CD8-positive, alpha-beta memory T cell (primary cell): ENCODE measurements at regions not wholly inside any gene's neighbourhood (a gene's known extent, or its start where the extent isn't known, plus 50 kb on each side); places are given as distances from the start of the nearest gene placed in this dataset.
"Not testable (repeated sequence)": the region's sequence is repeated elsewhere in the genome, so short reads cannot be mapped to it uniquely, and the experiment has no call there.

Experiments
- CTCF ChIA-PET: fragments of 350-600 bp; sonication (Branson Sonifier 250); formaldehyde crosslinking; loops from one replicate; lab custom pipeline; 2021; ENCODE audit warnings: antibody characterized with exemption; lab: Charles Lee
- POLR2A ChIA-PET: fragments of 350-600 bp; sonication (Branson Sonifier 250); formaldehyde crosslinking; loops from one replicate; lab custom pipeline; 2021; ENCODE audit warnings: antibody characterized with exemption; lab: Charles Lee
- DNase-seq, 5 donors: peaks; one replicate each; pipeline versions ENCODE4 v3.0.0 to v3.0.0-alpha.2; 2020 to 2022; ENCODE audit warnings: mixed read lengths in 1 of 5
- H3K27ac ChIP-seq: one replicate; pipeline ENCODE4 v1.7.0; 2013; ENCODE audit warnings: low read depth, mild to moderate bottlenecking, low read length, moderate library complexity
- H3K27me3 ChIP-seq: 2 replicates; pipeline ENCODE4 v1.7.0; 2013; ENCODE audit warnings: low read length, mild to moderate bottlenecking; ENCODE audit not compliant: insufficient read depth, poor library complexity, severe bottlenecking
- H3K36me3 ChIP-seq: 2 replicates; pipeline ENCODE4 v1.7.0; 2013; ENCODE audit warnings: mild to moderate bottlenecking, low read length, moderate library complexity; ENCODE audit not compliant: insufficient read depth
- H3K4me1 ChIP-seq: 2 replicates; pipeline ENCODE4 v1.7.0; 2013; ENCODE audit warnings: mild to moderate bottlenecking, low read length, moderate library complexity; ENCODE audit not compliant: insufficient read depth
- H3K4me3 ChIP-seq: 2 replicates; pipeline ENCODE4 v1.7.0; 2013; ENCODE audit warnings: mild to moderate bottlenecking, low read length
- H3K9me3 ChIP-seq: 2 replicates; pipeline ENCODE4 v1.7.0; 2013; ENCODE audit warnings: mild to moderate bottlenecking, low read length
- H3K27ac Mint-ChIP-seq, 8 donors: one replicate each; pipeline ENCODE4 v1.8.0; 2020 to 2021; ENCODE audit warnings: mixed read lengths in 8 of 8, mild to moderate bottlenecking in 6 of 8, inconsistent platforms in 3 of 8, moderate library complexity in 3 of 8
- H3K27me3 Mint-ChIP-seq, 2 donors: one replicate each; pipeline ENCODE4 v1.8.0; 2020 to 2021; ENCODE audit warnings: mixed read lengths in 2 of 2, mild to moderate bottlenecking in 1 of 2, moderate library complexity in 1 of 2
- H3K36me3 Mint-ChIP-seq, 3 donors: one replicate each; pipeline ENCODE4 v1.8.0; 2020 to 2021; ENCODE audit warnings: mixed read lengths in 3 of 3, inconsistent platforms in 1 of 3, mild to moderate bottlenecking in 1 of 3
- H3K4me1 Mint-ChIP-seq, 3 donors: one replicate each; pipeline ENCODE4 v1.8.0; 2020 to 2021; ENCODE audit warnings: mixed read lengths in 3 of 3, inconsistent platforms in 1 of 3, mild to moderate bottlenecking in 1 of 3
- H3K4me3 Mint-ChIP-seq, 7 donors: one replicate each; pipeline ENCODE4 v1.8.0; 2020 to 2021; ENCODE audit warnings: mixed read lengths in 7 of 7, mild to moderate bottlenecking in 6 of 7, moderate library complexity in 4 of 7, inconsistent platforms in 2 of 7
- H3K9me3 Mint-ChIP-seq, 5 donors: one replicate each; pipeline ENCODE4 v1.8.0; 2020 to 2022; ENCODE audit warnings: mixed read lengths in 5 of 5, mild to moderate bottlenecking in 3 of 5, moderate library complexity in 2 of 5, inconsistent platforms in 1 of 5

DNA sequence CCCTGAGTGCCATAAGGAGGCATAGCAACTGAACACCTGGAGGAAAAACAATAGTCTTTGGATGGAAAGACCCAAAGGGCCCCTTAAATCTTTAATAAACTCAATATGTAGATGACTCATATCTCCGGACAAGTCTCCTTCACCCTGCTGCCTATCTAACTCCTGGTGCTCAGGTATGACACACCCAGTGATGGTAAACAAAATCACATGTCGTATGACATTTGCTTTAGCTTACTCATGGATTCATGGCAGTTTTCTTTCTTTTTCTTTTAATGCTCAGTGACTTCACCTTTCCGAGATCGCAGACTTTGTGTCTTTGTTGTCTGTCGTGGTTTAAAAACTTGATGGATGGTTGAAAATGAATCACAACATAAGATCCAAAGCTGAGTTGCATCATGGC is 208.5 kb upstream of the PROX1 start:
- CTCF ChIA-PET, result no interaction called here
- peaks cover 0 to 3% (median 0%) of the 10 kb centered on the region in 3 donors for H3K36me3 Mint-ChIP-seq
- no peaks in the 10 kb centered on the region for H3K36me3 ChIP-seq
- peaks cover 3% of the 10 kb centered on the region for H3K4me1 ChIP-seq
- no peaks in the 10 kb centered on the region for H3K27me3 ChIP-seq
- POLR2A ChIA-PET, result no interaction called here
- no peak overlapping the region for H3K4me3 Mint-ChIP-seq
- no peaks in the 10 kb centered on the region for H3K9me3 ChIP-seq
- peaks cover 1 to 9% (median 5%) of the 10 kb centered on the region in 5 donors for H3K9me3 Mint-ChIP-seq
- no peak overlapping the region for H3K27ac Mint-ChIP-seq
- H3K4me1 Mint-ChIP-seq, result no peaks in the 10 kb centered on the region
- no peak overlapping the region for H3K27ac ChIP-seq
- H3K27me3 Mint-ChIP-seq, result no peaks in the 10 kb centered on the region
- H3K4me3 ChIP-seq, result no peak overlapping the region
- no peak for DNase-seq

DNA sequence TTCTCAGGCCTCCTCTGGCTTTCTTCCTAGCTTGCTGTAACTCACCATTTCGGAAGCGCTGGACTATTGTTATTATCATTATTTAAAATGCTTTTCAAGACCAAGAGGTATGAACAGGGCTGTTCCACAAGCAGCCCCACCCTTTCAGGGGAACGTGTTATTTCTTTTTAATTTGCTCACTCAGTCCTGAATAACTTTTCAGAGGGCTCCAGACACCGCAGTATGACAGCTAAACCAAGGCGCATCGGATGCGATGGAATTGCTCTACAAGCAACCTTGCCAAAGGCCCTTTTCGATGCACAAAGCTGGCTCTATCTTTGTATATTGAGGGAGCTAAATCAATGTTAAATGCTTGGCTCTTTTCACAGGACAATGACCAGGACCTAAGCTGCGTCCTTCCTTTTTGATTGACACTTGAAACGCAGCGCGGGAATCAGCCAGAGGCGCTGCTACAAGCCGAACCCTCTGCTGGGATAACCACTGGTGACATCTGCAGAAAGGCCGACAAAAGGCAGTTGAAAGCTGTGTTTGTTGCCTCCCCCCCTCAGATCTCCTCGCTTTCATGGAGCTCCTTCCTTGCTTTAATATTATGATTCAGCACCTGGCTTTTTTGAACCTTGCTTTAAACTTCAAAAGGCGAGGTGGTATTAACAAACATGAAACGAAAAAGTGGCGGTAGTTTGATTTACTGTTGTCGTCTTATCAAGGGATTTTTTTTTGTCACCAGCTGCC is 204.7 kb upstream of the PROX1 start:
- CTCF ChIA-PET, result no interaction called here
- Histone ChIP-seq H3K9me3 (no peaks in the 10 kb centered on the region), H3K4me3 (no peak overlapping the region), H3K27me3 (no peaks in the 10 kb centered on the region), H3K4me1 (peaks cover 11% of the 10 kb centered on the region), H3K27ac (no peak overlapping the region), H3K36me3 (no peaks in the 10 kb centered on the region)
- H3K36me3 Mint-ChIP-seq, result peaks cover 0 to 3% (median 0%) of the 10 kb centered on the region in 3 donors
- peaks cover 0 to 9% (median 5%) of the 10 kb centered on the region in 5 donors for H3K9me3 Mint-ChIP-seq
- no peak for DNase-seq
- H3K4me1 Mint-ChIP-seq, result no peaks in the 10 kb centered on the region
- POLR2A ChIA-PET, result no interaction called here
- no peak overlapping the region for H3K27ac Mint-ChIP-seq
- no peak overlapping the region for H3K4me3 Mint-ChIP-seq
- no peaks in the 10 kb centered on the region for H3K27me3 Mint-ChIP-seq

DNA sequence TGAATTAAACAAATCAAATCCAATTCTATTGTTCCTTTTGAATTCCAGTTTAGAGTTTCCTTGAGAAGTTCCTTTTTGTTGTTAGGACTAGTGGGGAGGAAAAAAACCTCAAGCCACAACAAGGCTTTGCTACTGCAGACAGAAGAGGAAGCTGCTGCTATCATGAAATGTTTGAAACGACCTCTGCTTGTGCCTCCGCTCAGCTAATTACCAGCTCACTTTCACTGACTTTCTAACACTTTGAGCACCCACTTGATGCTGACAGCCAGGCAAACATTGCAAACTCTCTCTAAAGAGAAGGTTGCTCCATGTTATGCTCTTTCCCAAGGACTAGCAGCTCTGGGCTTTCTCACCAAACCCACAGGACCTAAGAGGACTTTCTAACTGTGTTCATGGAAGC is 203.9 kb upstream of the PROX1 start:
- Histone ChIP-seq H3K4me1 (peaks cover 11% of the 10 kb centered on the region), H3K36me3 (no peaks in the 10 kb centered on the region), H3K27ac (no peak overlapping the region), H3K27me3 (no peaks in the 10 kb centered on the region), H3K4me3 (no peak overlapping the region), H3K9me3 (no peaks in the 10 kb centered on the region)
- H3K4me3 Mint-ChIP-seq, result no peak overlapping the region
- POLR2A ChIA-PET, result no interaction called here
- no peaks in the 10 kb centered on the region for H3K4me1 Mint-ChIP-seq
- CTCF ChIA-PET, result no interaction called here
- DNase-seq, result peak in 1 of 5 donors; percentile 11
- H3K27me3 Mint-ChIP-seq, result no peaks in the 10 kb centered on the region
- H3K36me3 Mint-ChIP-seq, result no peaks in the 10 kb centered on the region
- H3K9me3 Mint-ChIP-seq, result peaks cover 0 to 8% (median 5%) of the 10 kb centered on the region in 5 donors
- no peak overlapping the region for H3K27ac Mint-ChIP-seq

- POLR2A ChIA-PET, result no interaction called here
- H3K4me3 ChIP-seq, result no peak overlapping the region
- DNase-seq, result no peak
These were observed 201.1 kb upstream of the PROX1 start for GRCh38 chr1:213786683-213787082.

DNA sequence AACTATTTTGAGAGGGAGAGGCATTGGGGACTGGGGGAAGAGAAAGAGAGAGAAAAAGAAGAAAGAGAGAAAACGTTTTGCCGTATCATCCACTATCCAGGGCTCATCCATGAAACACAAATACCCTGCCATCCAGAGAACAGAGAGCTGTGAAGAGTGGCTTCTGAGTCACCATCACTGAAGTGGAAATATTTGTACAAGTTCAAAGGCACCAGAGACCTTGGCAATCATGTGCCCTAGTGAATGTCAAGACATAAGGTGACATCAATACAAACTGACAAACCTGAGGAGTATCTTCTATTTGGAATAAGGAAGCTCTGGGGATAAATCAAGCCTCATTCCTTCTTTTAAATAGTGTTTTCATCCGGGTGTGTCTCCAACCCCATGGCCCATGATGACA is 197.2 kb upstream of the PROX1 start:
- no peaks in the 10 kb centered on the region for H3K4me1 Mint-ChIP-seq
- Histone ChIP-seq H3K4me1 (no peaks in the 10 kb centered on the region), H3K27me3 (no peaks in the 10 kb centered on the region), H3K4me3 (no peak overlapping the region), H3K27ac (no peak overlapping the region), H3K36me3 (no peaks in the 10 kb centered on the region), H3K9me3 (no peaks in the 10 kb centered on the region)
- no peak overlapping the region for H3K4me3 Mint-ChIP-seq
- ChIA-PET CTCF (no interaction called here), POLR2A (no interaction called here)
- peaks cover 0 to 5% (median 0%) of the 10 kb centered on the region in 5 donors for H3K9me3 Mint-ChIP-seq
- no peak for DNase-seq
- no peak overlapping the region for H3K27ac Mint-ChIP-seq
- no peaks in the 10 kb centered on the region for H3K36me3 Mint-ChIP-seq
- H3K27me3 Mint-ChIP-seq, result peaks cover 0 to 2% of the 10 kb centered on the region in 2 donors

More at GRCh38 chr1:213786683-213787082, 201.1 kb upstream of the PROX1 start:
- Mint-ChIP-seq H3K4me3 (no peak overlapping the region), H3K27ac (no peak overlapping the region), H3K36me3 (no peaks in the 10 kb centered on the region), H3K9me3 (peaks cover 0 to 3% (median 2%) of the 10 kb centered on the region in 5 donors), H3K27me3 (no peaks in the 10 kb centered on the region), H3K4me1 (no peaks in the 10 kb centered on the region)
- no peaks in the 10 kb centered on the region for H3K9me3 ChIP-seq
- no peaks in the 10 kb centered on the region for H3K27me3 ChIP-seq
- CTCF ChIA-PET, result no interaction called here
- H3K4me1 ChIP-seq, result peaks cover 11% of the 10 kb centered on the region
- no peaks in the 10 kb centered on the region for H3K36me3 ChIP-seq
- no peak overlapping the region for H3K27ac ChIP-seq

DNA sequence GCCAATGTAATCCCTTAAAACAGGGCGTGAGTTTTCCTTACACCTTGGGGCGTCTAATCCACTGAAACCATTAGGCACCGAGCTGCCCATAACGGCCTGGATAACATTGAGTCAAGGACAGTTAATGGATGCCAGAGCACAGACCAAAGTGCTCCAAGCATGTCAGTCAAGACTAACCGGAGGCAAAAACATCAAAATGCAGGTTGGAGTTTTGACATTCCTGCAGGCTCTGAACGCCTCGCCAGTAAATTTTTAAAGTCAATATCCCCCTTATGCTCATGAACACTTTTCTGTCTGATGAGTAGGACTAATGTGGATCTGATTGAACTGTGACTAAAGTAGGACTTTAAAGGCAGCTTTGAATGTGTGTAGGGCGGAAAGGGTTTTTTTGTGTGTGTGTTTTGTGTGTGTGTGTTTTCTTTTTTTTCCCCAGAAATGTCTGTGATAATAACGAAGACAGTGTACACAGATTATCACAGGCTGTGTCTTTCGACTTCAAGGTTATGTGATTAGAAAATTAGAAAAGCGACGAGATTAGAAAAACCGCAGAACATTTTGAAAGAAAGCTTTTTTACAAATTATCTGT is 194.2 kb upstream of the PROX1 start:
- Histone ChIP-seq H3K27me3 (no peaks in the 10 kb centered on the region), H3K36me3 (no peaks in the 10 kb centered on the region), H3K4me1 (no peaks in the 10 kb centered on the region), H3K4me3 (no peak overlapping the region), H3K9me3 (no peaks in the 10 kb centered on the region), H3K27ac (no peak overlapping the region)
- H3K27ac Mint-ChIP-seq, result no peak overlapping the region
- peaks cover 0 to 2% of the 10 kb centered on the region in 2 donors for H3K27me3 Mint-ChIP-seq
- H3K4me1 Mint-ChIP-seq, result no peaks in the 10 kb centered on the region
- ChIA-PET CTCF (no interaction called here), POLR2A (no interaction called here)
- no peak for DNase-seq
- peaks cover 0 to 5% (median 2%) of the 10 kb centered on the region in 5 donors for H3K9me3 Mint-ChIP-seq
- H3K36me3 Mint-ChIP-seq, result no peaks in the 10 kb centered on the region
- H3K4me3 Mint-ChIP-seq, result no peak overlapping the region

- no peak overlapping the region for H3K4me3 ChIP-seq
- peaks cover 0 to 2% of the 10 kb centered on the region in 2 donors for H3K27me3 Mint-ChIP-seq
- CTCF ChIA-PET, result no interaction called here
These were observed 191.2 kb upstream of the PROX1 start for GRCh38 chr1:213796525-213796924.

GRCh38 chr1:213808288-213808687 is 179.5 kb upstream of the PROX1 start:
- H3K36me3 Mint-ChIP-seq, H3K36me3 ChIP-seq, H3K27ac ChIP-seq, H3K27ac Mint-ChIP-seq, H3K27me3 ChIP-seq, H3K4me3 Mint-ChIP-seq, H3K27me3 Mint-ChIP-seq, H3K9me3 ChIP-seq, POLR2A ChIA-PET, H3K4me1 Mint-ChIP-seq, H3K4me1 ChIP-seq, CTCF ChIA-PET, DNase-seq, H3K9me3 Mint-ChIP-seq, H3K4me3 ChIP-seq: not testable (repeated sequence)

More at GRCh38 chr1:213796525-213796924, 191.2 kb upstream of the PROX1 start:
- Histone ChIP-seq H3K36me3 (no peaks in the 10 kb centered on the region), H3K4me1 (no peaks in the 10 kb centered on the region), H3K27me3 (no peaks in the 10 kb centered on the region), H3K27ac (no peak overlapping the region), H3K9me3 (no peaks in the 10 kb centered on the region)
- no peak for DNase-seq
- Mint-ChIP-seq H3K27ac (no peak overlapping the region), H3K4me3 (no peak overlapping the region), H3K9me3 (peaks cover 0 to 6% (median 0%) of the 10 kb centered on the region in 5 donors), H3K36me3 (no peaks in the 10 kb centered on the region), H3K4me1 (no peaks in the 10 kb centered on the region)
- POLR2A ChIA-PET, result no interaction called here
